ENCODE measurements at regions not wholly inside any gene's neighbourhood (a gene's known extent, or its start where the extent isn't known, plus 50 kb on each side); places are given as distances from the start of the nearest gene placed in this dataset.

GRCh38 chr18:67966224-67966623 lies 449.7 kb upstream of the DSEL start:
- DNase-seq (ENCODE audit: insufficient read length, low spot score) (no peak), FAIRE-seq (no peak)
- no peak for TF ChIP-seq POLR2AphosphoS5 (IDR thresholded peaks at IDR 0.05; ENCODE audit: low read depth, low read length)
- TF ChIP-seq POU2F2 (IDR thresholded peaks at IDR 0.05; ENCODE audit: low read depth, low read length): no peak
- no peak for TF ChIP-seq SPI1 (IDR thresholded peaks at IDR 0.05; ENCODE audit: low read depth, low read length)
- TF ChIP-seq PAX5 (IDR thresholded peaks at IDR 0.05; ENCODE audit: insufficient read depth, low read length, severe bottlenecking): no peak
- no peak for TF ChIP-seq TAF1 (IDR thresholded peaks at IDR 0.05; ENCODE audit: low read depth, low read length)
- TF ChIP-seq POLR2A (IDR thresholded peaks at IDR 0.05; ENCODE audit: low read depth, low read length): no peak

- no peak for FAIRE-seq
- TF ChIP-seq POU2F2 (IDR thresholded peaks at IDR 0.05; ENCODE audit: low read depth, low read length) (no peak), POLR2A (IDR thresholded peaks at IDR 0.05; ENCODE audit: low read depth, low read length) (no peak), POLR2AphosphoS5 (IDR thresholded peaks at IDR 0.05; ENCODE audit: low read depth, low read length) (no peak), TAF1 (IDR thresholded peaks at IDR 0.05; ENCODE audit: low read depth, low read length) (no peak), SPI1 (IDR thresholded peaks at IDR 0.05; ENCODE audit: low read depth, low read length) (no peak), PAX5 (IDR thresholded peaks at IDR 0.05; ENCODE audit: insufficient read depth, low read length, severe bottlenecking) (no peak)
- no peak for DNase-seq (ENCODE audit: insufficient read length, low spot score)
These were observed 447.9 kb upstream of the DSEL start for GRCh38 chr18:67964462-67964861.

GRCh38 chr18:67961701-67962440 lies 445.4 kb upstream of the DSEL start:
- DNase-seq (ENCODE audit: insufficient read length, low spot score) (no peak), FAIRE-seq (no peak)
- TF ChIP-seq PAX5 (IDR thresholded peaks at IDR 0.05; ENCODE audit: insufficient read depth, low read length, severe bottlenecking) (no peak), SPI1 (IDR thresholded peaks at IDR 0.05; ENCODE audit: low read depth, low read length) (no peak), POU2F2 (IDR thresholded peaks at IDR 0.05; ENCODE audit: low read depth, low read length) (no peak), TAF1 (IDR thresholded peaks at IDR 0.05; ENCODE audit: low read depth, low read length) (no peak), POLR2AphosphoS5 (IDR thresholded peaks at IDR 0.05; ENCODE audit: low read depth, low read length) (no peak), POLR2A (IDR thresholded peaks at IDR 0.05; ENCODE audit: low read depth, low read length) (no peak)

GRCh38 chr18:67957684-67958083 lies 441.2 kb upstream of the DSEL start:
- no peak for FAIRE-seq
- DNase-seq (ENCODE audit: insufficient read length, low spot score): no peak
- TF ChIP-seq POLR2AphosphoS5 (IDR thresholded peaks at IDR 0.05; ENCODE audit: low read depth, low read length) (no peak), POU2F2 (IDR thresholded peaks at IDR 0.05; ENCODE audit: low read depth, low read length) (no peak), SPI1 (IDR thresholded peaks at IDR 0.05; ENCODE audit: low read depth, low read length) (no peak), PAX5 (IDR thresholded peaks at IDR 0.05; ENCODE audit: insufficient read depth, low read length, severe bottlenecking) (no peak), POLR2A (IDR thresholded peaks at IDR 0.05; ENCODE audit: low read depth, low read length) (no peak), TAF1 (IDR thresholded peaks at IDR 0.05; ENCODE audit: low read depth, low read length) (no peak)

GRCh38 chr18:67954594-67954993 lies 438.1 kb upstream of the DSEL start:
- DNase-seq (ENCODE audit: insufficient read length, low spot score) (no peak), FAIRE-seq (no peak)
- no peak for TF ChIP-seq SPI1 (IDR thresholded peaks at IDR 0.05; ENCODE audit: low read depth, low read length)
- TF ChIP-seq POU2F2 (IDR thresholded peaks at IDR 0.05; ENCODE audit: low read depth, low read length): no peak
- TF ChIP-seq TAF1 (IDR thresholded peaks at IDR 0.05; ENCODE audit: low read depth, low read length): no peak
- no peak for TF ChIP-seq POLR2AphosphoS5 (IDR thresholded peaks at IDR 0.05; ENCODE audit: low read depth, low read length)
- no peak for TF ChIP-seq PAX5 (IDR thresholded peaks at IDR 0.05; ENCODE audit: insufficient read depth, low read length, severe bottlenecking)
- no peak for TF ChIP-seq POLR2A (IDR thresholded peaks at IDR 0.05; ENCODE audit: low read depth, low read length)

GRCh38 chr18:67951137-67951536 lies 434.6 kb upstream of the DSEL start:
- no peak for FAIRE-seq
- no peak for DNase-seq (ENCODE audit: insufficient read length, low spot score)
- no peak for TF ChIP-seq POU2F2 (IDR thresholded peaks at IDR 0.05; ENCODE audit: low read depth, low read length)
- TF ChIP-seq PAX5 (IDR thresholded peaks at IDR 0.05; ENCODE audit: insufficient read depth, low read length, severe bottlenecking): no peak
- TF ChIP-seq SPI1 (IDR thresholded peaks at IDR 0.05; ENCODE audit: low read depth, low read length): no peak
- TF ChIP-seq POLR2AphosphoS5 (IDR thresholded peaks at IDR 0.05; ENCODE audit: low read depth, low read length): no peak
- no peak for TF ChIP-seq TAF1 (IDR thresholded peaks at IDR 0.05; ENCODE audit: low read depth, low read length)
- no peak for TF ChIP-seq POLR2A (IDR thresholded peaks at IDR 0.05; ENCODE audit: low read depth, low read length)

DNA sequence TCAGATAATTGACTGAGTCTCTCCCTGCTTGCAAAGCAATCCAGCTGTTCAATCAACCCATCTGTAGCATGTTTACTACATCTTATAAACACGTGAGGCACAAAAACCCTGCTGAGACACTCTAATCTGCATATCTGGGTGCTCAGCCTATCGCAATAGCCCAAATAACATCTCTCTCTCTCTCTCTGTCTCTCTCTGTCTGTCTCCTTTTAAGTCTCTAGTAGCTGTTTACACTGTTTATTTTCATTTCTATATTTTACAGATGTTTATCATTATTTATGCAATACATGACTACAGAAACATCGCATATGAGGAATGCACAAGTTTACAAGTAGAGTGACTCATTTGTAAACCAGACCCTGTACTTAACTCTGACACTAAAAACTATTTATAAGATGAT lies 422.1 kb upstream of the DSEL start:
- no peak for FAIRE-seq
- DNase-seq (ENCODE audit: insufficient read length, low spot score): no peak
- TF ChIP-seq POLR2A (IDR thresholded peaks at IDR 0.05; ENCODE audit: low read depth, low read length) (no peak), TAF1 (IDR thresholded peaks at IDR 0.05; ENCODE audit: low read depth, low read length) (no peak), SPI1 (IDR thresholded peaks at IDR 0.05; ENCODE audit: low read depth, low read length) (no peak), PAX5 (IDR thresholded peaks at IDR 0.05; ENCODE audit: insufficient read depth, low read length, severe bottlenecking) (no peak), POLR2AphosphoS5 (IDR thresholded peaks at IDR 0.05; ENCODE audit: low read depth, low read length) (no peak), POU2F2 (IDR thresholded peaks at IDR 0.05; ENCODE audit: low read depth, low read length) (no peak)

GRCh38 chr18:67935638-67936037 lies 419.1 kb upstream of the DSEL start:
- no peak for DNase-seq (ENCODE audit: insufficient read length, low spot score)
- no peak for FAIRE-seq
- TF ChIP-seq PAX5 (IDR thresholded peaks at IDR 0.05; ENCODE audit: insufficient read depth, low read length, severe bottlenecking) (no peak), TAF1 (IDR thresholded peaks at IDR 0.05; ENCODE audit: low read depth, low read length) (no peak), POLR2AphosphoS5 (IDR thresholded peaks at IDR 0.05; ENCODE audit: low read depth, low read length) (no peak), POLR2A (IDR thresholded peaks at IDR 0.05; ENCODE audit: low read depth, low read length) (no peak), SPI1 (IDR thresholded peaks at IDR 0.05; ENCODE audit: low read depth, low read length) (no peak), POU2F2 (IDR thresholded peaks at IDR 0.05; ENCODE audit: low read depth, low read length) (no peak)

DNA sequence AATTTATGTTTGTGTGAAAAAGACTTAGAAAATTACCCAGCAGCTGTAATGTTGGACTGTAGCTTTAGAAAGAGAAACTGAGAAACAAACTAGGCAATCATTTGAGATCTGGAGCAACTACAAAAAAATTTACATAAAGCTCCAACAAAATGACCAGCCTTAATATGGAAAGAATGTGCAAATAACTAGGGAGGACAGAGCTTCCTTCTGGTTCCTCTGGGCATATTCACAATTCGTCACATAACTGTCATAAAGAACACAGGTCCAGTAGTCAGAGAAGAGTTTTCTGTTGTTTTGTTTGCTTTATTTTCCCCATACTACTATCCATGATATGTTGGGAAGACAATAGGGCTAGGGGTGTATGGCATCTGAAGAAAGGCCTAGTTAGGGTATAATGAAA lies 416.8 kb upstream of the DSEL start:
- no peak for FAIRE-seq
- TF ChIP-seq POU2F2 (IDR thresholded peaks at IDR 0.05; ENCODE audit: low read depth, low read length): no peak
- TF ChIP-seq SPI1 (IDR thresholded peaks at IDR 0.05; ENCODE audit: low read depth, low read length): no peak
- TF ChIP-seq PAX5 (IDR thresholded peaks at IDR 0.05; ENCODE audit: insufficient read depth, low read length, severe bottlenecking): no peak
- TF ChIP-seq POLR2AphosphoS5 (IDR thresholded peaks at IDR 0.05; ENCODE audit: low read depth, low read length): no peak
- TF ChIP-seq POLR2A (IDR thresholded peaks at IDR 0.05; ENCODE audit: low read depth, low read length): no peak
- no peak for TF ChIP-seq TAF1 (IDR thresholded peaks at IDR 0.05; ENCODE audit: low read depth, low read length)
- no peak for DNase-seq (ENCODE audit: insufficient read length, low spot score)

Data from GM12891 (cell line).